ENCODE measurements at regions not wholly inside any gene's neighbourhood (a gene's known extent, or its start where the extent isn't known, plus 50 kb on each side); places are given as distances from the start of the nearest gene placed in this dataset.

GRCh38 chr5:114261989-114262388 lies 99.9 kb upstream of the KCNN2 start:
- H3K4me1 ChIP-seq = no peaks in the 10 kb centered on the region
- H3K27me3 ChIP-seq = no peaks in the 10 kb centered on the region
- H3K9me3 ChIP-seq = no peaks in the 10 kb centered on the region
- H3K4me3 ChIP-seq = no peak overlapping the region
- TF ChIP-seq, protein P1, sequence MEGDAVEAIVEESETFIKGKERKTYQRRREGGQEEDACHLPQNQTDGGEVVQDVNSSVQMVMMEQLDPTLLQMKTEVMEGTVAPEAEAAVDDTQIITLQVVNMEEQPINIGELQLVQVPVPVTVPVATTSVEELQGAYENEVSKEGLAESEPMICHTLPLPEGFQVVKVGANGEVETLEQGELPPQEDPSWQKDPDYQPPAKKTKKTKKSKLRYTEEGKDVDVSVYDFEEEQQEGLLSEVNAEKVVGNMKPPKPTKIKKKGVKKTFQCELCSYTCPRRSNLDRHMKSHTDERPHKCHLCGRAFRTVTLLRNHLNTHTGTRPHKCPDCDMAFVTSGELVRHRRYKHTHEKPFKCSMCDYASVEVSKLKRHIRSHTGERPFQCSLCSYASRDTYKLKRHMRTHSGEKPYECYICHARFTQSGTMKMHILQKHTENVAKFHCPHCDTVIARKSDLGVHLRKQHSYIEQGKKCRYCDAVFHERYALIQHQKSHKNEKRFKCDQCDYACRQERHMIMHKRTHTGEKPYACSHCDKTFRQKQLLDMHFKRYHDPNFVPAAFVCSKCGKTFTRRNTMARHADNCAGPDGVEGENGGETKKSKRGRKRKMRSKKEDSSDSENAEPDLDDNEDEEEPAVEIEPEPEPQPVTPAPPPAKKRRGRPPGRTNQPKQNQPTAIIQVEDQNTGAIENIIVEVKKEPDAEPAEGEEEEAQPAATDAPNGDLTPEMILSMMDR (IDR thresholded peaks at IDR 0.05) = no peak
- H3K36me3 ChIP-seq = no peaks in the 10 kb centered on the region
- no peak overlapping the region for H3K27ac ChIP-seq
- DNase-seq = no peak
- intact Hi-C loops (cut with DNase I; ENCODE audit: low total_unique reads) = no loop called here

DNA sequence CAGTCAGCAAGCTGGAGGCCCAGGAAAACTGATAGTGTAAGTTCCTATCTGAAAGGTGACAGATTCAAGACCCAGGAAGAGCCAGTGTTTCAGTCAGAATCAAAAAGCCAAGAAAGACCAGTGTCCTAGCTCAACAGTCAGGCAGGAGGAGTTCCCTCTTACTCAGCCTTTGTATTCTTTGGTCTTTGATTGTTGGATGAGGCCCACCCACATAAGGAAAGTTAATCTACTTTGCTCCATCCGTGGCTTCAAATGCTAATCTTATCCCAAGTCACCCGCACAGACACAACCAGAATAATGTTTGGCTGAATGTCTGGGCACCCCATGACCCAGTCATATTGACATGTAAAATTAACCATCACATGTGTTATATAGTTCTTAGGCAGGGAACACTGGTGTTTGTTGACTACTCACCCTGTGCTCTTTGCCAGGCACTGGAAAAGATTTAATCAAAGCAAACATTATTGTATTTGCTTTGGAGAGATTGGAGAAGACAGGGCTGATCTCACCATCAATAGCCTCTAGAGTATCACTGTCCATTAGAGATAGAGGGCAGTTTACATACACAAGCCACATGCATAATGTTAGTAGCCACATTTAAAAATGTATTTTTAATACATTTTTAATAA lies 96.3 kb upstream of the KCNN2 start:
- Histone ChIP-seq H3K27me3 (no peaks in the 10 kb centered on the region), H3K4me3 (no peak overlapping the region), H3K4me1 (no peaks in the 10 kb centered on the region), H3K9me3 (no peaks in the 10 kb centered on the region), H3K36me3 (no peaks in the 10 kb centered on the region), H3K27ac (no peak overlapping the region)
- no peak for DNase-seq
- intact Hi-C loops (cut with DNase I; ENCODE audit: low total_unique reads) = no loop called here
- TF ChIP-seq, protein P1 (IDR thresholded peaks at IDR 0.05) = no peak

DNA sequence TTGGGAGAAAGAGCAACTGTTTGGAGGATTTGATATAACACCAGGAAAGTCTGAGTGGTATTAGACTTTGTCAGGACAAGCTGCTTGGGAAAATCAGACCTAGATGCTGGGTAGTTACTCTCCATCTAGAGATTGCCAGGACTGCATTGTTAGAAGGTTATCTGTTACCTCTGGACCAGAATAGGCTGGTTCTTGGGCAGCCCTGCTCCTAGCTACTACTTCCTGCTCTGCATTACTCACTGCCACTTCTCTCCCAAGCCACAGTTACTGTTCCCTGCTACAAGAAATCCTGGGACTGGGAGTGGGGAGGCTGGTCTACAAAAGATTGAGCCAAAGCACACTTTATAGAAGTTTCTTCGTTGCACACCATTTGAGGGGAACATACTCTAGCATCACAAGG lies 95.5 kb upstream of the KCNN2 start:
- H3K36me3 ChIP-seq = no peaks in the 10 kb centered on the region
- H3K4me3 ChIP-seq = no peak overlapping the region
- intact Hi-C loops (cut with DNase I; ENCODE audit: low total_unique reads) = no loop called here
- TF ChIP-seq, protein P1 (IDR thresholded peaks at IDR 0.05) = no peak
- H3K4me1 ChIP-seq = no peaks in the 10 kb centered on the region
- H3K27me3 ChIP-seq = no peaks in the 10 kb centered on the region
- no peak for DNase-seq
- no peak overlapping the region for H3K27ac ChIP-seq
- no peaks in the 10 kb centered on the region for H3K9me3 ChIP-seq

GRCh38 chr5:114296191-114296590 lies 65.7 kb upstream of the KCNN2 start:
- H3K4me3 ChIP-seq = no peak overlapping the region
- no peaks in the 10 kb centered on the region for H3K4me1 ChIP-seq
- intact Hi-C loops (cut with DNase I; ENCODE audit: low total_unique reads) = no loop called here
- TF ChIP-seq, protein P1 (IDR thresholded peaks at IDR 0.05) = no peak
- H3K9me3 ChIP-seq = peaks cover 0 to 9% (median 0%) of the 10 kb centered on the region in 3 donors
- DNase-seq = no peak
- no peaks in the 10 kb centered on the region for H3K36me3 ChIP-seq
- H3K27me3 ChIP-seq = peaks cover 0 to 3% of the 10 kb centered on the region in 2 donors
- no peak overlapping the region for H3K27ac ChIP-seq

DNA sequence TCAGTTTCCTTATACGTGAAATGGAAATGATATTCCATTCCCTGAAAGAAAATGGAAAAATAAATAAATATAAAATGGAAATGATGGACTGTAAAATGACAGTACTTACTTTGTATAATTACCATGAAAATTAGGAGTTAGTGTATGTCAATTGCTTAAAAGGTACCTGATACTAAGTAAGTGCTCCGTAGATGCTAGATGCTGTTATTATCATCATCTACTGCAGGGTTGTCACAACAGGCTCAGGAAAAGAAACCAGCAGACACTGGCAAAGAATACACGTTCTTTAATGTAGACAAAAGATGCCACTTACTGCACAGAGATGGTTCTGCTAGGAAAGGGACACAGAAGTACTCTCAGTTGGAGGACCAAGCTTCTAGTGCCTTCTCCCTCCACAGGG lies 64.0 kb upstream of the KCNN2 start:
- DNase-seq = no peak

More for the DNA sequence above, 64.0 kb upstream of the KCNN2 start:
- TF ChIP-seq, protein P1 (IDR thresholded peaks at IDR 0.05) = no peak
- Histone ChIP-seq H3K4me3 (no peak overlapping the region), H3K9me3 (peaks cover 0 to 9% (median 0%) of the 10 kb centered on the region in 3 donors), H3K27ac (no peak overlapping the region), H3K4me1 (no peaks in the 10 kb centered on the region), H3K27me3 (peaks cover 0 to 3% of the 10 kb centered on the region in 2 donors), H3K36me3 (no peaks in the 10 kb centered on the region)
- intact Hi-C loops (cut with DNase I; ENCODE audit: low total_unique reads) = no loop called here
